ENCODE measurements at regions not wholly inside any gene's neighbourhood (a gene's known extent, or its start where the extent isn't known, plus 50 kb on each side); places are given as distances from the start of the nearest gene placed in this dataset.

DNA sequence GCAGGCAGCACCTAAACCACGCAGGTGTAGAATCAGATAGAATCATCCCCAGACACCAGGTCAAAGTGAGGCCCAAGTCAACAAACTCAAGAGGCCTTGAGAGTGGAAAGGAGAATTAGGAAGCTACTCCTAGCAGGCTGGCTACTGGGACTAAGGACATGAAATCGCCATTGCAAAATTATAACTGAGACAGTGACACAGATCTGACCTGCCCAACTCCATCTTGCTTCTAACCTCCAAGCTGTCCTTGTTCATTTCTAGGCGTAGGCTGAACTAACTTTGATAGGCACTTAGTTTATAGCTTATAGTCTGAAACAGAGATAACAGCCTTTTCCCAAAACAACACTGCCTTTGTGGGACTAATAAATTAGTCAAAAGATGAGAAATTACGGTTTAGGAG is 52.8 kb downstream of the ACTL7B start (continued):
- TF ChIP-seq ZNF557 (CRISPR knock-in tag; IDR thresholded peaks at IDR 0.05) (no peak), ZNF34 (CRISPR knock-in tag; IDR thresholded peaks at IDR 0.05; ENCODE audit: borderline replicate concordance) (no peak), NFIB (CRISPR knock-in tag; IDR thresholded peaks at IDR 0.05; ENCODE audit: borderline replicate concordance) (no peak), ZNF780A (CRISPR knock-in tag; IDR thresholded peaks at IDR 0.05) (no peak), ZNF850 (CRISPR knock-in tag; conservative IDR thresholded peaks at IDR 0.05) (no peak)
- TF ChIP-seq, protein P1, sequence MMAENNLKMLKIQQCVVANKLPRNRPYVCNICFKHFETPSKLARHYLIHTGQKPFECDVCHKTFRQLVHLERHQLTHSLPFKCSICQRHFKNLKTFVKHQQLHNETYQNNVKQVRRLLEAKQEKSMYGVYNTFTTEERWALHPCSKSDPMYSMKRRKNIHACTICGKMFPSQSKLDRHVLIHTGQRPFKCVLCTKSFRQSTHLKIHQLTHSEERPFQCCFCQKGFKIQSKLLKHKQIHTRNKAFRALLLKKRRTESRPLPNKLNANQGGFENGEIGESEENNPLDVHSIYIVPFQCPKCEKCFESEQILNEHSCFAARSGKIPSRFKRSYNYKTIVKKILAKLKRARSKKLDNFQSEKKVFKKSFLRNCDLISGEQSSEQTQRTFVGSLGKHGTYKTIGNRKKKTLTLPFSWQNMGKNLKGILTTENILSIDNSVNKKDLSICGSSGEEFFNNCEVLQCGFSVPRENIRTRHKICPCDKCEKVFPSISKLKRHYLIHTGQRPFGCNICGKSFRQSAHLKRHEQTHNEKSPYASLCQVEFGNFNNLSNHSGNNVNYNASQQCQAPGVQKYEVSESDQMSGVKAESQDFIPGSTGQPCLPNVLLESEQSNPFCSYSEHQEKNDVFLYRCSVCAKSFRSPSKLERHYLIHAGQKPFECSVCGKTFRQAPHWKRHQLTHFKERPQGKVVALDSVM (CRISPR knock-in tag; IDR thresholded peaks at IDR 0.05): no peak
- TF ChIP-seq, protein P2, sequence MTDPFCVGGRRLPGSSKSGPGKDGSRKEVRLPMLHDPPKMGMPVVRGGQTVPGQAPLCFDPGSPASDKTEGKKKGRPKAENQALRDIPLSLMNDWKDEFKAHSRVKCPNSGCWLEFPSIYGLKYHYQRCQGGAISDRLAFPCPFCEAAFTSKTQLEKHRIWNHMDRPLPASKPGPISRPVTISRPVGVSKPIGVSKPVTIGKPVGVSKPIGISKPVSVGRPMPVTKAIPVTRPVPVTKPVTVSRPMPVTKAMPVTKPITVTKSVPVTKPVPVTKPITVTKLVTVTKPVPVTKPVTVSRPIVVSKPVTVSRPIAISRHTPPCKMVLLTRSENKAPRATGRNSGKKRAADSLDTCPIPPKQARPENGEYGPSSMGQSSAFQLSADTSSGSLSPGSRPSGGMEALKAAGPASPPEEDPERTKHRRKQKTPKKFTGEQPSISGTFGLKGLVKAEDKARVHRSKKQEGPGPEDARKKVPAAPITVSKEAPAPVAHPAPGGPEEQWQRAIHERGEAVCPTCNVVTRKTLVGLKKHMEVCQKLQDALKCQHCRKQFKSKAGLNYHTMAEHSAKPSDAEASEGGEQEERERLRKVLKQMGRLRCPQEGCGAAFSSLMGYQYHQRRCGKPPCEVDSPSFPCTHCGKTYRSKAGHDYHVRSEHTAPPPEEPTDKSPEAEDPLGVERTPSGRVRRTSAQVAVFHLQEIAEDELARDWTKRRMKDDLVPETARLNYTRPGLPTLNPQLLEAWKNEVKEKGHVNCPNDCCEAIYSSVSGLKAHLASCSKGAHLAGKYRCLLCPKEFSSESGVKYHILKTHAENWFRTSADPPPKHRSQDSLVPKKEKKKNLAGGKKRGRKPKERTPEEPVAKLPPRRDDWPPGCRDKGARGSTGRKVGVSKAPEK (CRISPR knock-in tag; IDR thresholded peaks at IDR 0.05; ENCODE audit: borderline replicate concordance): no peak

DNA sequence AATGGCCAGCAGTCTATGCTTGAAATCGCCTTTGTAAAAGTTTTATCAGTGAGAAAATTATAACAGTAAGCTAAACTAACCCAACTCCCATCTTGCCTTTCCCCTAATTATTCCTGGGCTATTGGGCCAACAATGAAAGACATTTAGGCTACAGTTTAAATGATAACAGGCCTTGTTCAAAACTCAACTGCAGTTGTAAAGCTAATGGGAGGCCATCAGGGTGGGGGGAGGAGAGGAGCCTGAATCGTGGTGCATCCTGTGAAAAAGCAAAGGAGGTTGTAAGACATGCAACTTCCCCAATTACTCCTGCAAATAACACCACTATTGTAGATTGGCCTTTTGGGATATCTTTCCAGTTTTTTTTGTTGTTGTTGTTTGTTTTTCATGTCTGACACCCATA is 53.8 kb downstream of the ACTL7B start:
- no peak for DNase-seq (ENCODE audit: low spot score)
- no peak overlapping the region for H3K4me2 ChIP-seq (ENCODE audit: low read depth, low read length)
- FAIRE-seq: no peak
- peaks cover 0 to 6% of the 10 kb centered on the region in 2 experiments; a peak in 1 of 5 replicates for H3K27me3 ChIP-seq (ENCODE audit: control insufficient read depth in 1 of 2, insufficient read depth in 2 of 2, low read length in 2 of 2)
- in situ Hi-C loops (cut with HindIII; ENCODE audit: extremely low pct_ligation_motif_present, low pct_unique_long_range_greater_than_20kb) (loop anchor here (25.0 kb wide), 1 partner anchor 1315 kb away; the partner anchor contains the start of gene KLF4), intact Hi-C loops (cut with micrococcal nuclease; ENCODE audit: unreplicated experiment) (no loop called here)
- ChIA-PET CTCF (ENCODE audit: low intra/inter-chr PET ratio, low total read pairs) (no interaction called here), POLR2A (no interaction called here)
- H3K9me3 ChIP-seq (ENCODE audit: low read length): no peaks in the 10 kb centered on the region
- no TSS peak for BruUV-seq (replicated peaks)
- no peaks in the 10 kb centered on the region for H3K4me1 ChIP-seq (ENCODE audit: insufficient read depth, low read length)
- H2AFZ ChIP-seq (ENCODE audit: low read length): no peak overlapping the region
- 12% methylated on average over 2 of the region's 2 CpGs for WGBS (ENCODE audit: low lambda C conversion rate)
- no peak overlapping the region for H3K27ac ChIP-seq (ENCODE audit: extremely low read length, insufficient read depth, low read length)
- no peaks in the 10 kb centered on the region for H4K20me1 ChIP-seq (ENCODE audit: insufficient read depth, low read length)
- H3K9ac ChIP-seq (ENCODE audit: insufficient read depth, low read depth, low read length): no peak overlapping the region
- H3K36me3 ChIP-seq (replicated peaks in 1 of 2; ENCODE audit: control insufficient read depth in 1 of 2, insufficient read depth in 2 of 2, low read length in 2 of 2): no peaks in the 10 kb centered on the region
- H3K79me2 ChIP-seq (ENCODE audit: insufficient read depth, low read length): no peaks in the 10 kb centered on the region
- no peak for ATAC-seq
- no peak overlapping the region for H3K4me3 ChIP-seq (replicated peaks in 1 of 3; ENCODE audit: insufficient read depth in 1 of 3, low read depth in 2 of 3, low read length in 3 of 3)
- TF ChIP-seq ZNF234 (CRISPR knock-in tag; conservative IDR thresholded peaks at IDR 0.05) (no peak), CENPT (CRISPR knock-in tag; IDR thresholded peaks at IDR 0.05; ENCODE audit: low read depth) (no peak), FIP1L1 (IDR thresholded peaks at IDR 0.05; ENCODE audit: borderline replicate concordance, insufficient read depth, low read depth, low read length) (no peak), NCOA2 (CRISPR knock-in tag; IDR thresholded peaks at IDR 0.05) (no peak), HDAC2 (CRISPR knock-in tag; IDR thresholded peaks at IDR 0.05) (no peak), ZFP41 (CRISPR knock-in tag; IDR thresholded peaks at IDR 0.05; ENCODE audit: borderline replicate concordance) (no peak), ZNF232 (CRISPR knock-in tag; IDR thresholded peaks at IDR 0.05; ENCODE audit: borderline replicate concordance) (no peak), SP5 (CRISPR knock-in tag; IDR thresholded peaks at IDR 0.05; ENCODE audit: borderline replicate concordance, low read depth) (no peak), CBX1 (IDR thresholded peaks at IDR 0.05; ENCODE audit: low read depth) (no peak), ZBTB1 (CRISPR knock-in tag; IDR thresholded peaks at IDR 0.05; ENCODE audit: borderline replicate concordance) (no peak)
- TF ChIP-seq, protein P3, sequence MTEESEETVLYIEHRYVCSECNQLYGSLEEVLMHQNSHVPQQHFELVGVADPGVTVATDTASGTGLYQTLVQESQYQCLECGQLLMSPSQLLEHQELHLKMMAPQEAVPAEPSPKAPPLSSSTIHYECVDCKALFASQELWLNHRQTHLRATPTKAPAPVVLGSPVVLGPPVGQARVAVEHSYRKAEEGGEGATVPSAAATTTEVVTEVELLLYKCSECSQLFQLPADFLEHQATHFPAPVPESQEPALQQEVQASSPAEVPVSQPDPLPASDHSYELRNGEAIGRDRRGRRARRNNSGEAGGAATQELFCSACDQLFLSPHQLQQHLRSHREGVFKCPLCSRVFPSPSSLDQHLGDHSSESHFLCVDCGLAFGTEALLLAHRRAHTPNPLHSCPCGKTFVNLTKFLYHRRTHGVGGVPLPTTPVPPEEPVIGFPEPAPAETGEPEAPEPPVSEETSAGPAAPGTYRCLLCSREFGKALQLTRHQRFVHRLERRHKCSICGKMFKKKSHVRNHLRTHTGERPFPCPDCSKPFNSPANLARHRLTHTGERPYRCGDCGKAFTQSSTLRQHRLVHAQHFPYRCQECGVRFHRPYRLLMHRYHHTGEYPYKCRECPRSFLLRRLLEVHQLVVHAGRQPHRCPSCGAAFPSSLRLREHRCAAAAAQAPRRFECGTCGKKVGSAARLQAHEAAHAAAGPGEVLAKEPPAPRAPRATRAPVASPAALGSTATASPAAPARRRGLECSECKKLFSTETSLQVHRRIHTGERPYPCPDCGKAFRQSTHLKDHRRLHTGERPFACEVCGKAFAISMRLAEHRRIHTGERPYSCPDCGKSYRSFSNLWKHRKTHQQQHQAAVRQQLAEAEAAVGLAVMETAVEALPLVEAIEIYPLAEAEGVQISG (CRISPR knock-in tag; IDR thresholded peaks at IDR 0.05): no peak

Data from HepG2 (cell line).